Gastrocnemius medialis (tissue), 4 donors: ENCODE measurements at regions not wholly inside any gene's neighbourhood (a gene's known extent, or its start where the extent isn't known, plus 50 kb on each side); places are given as distances from the start of the nearest gene placed in this dataset.
"Not testable (repeated sequence)": the region's sequence is repeated elsewhere in the genome, so short reads cannot be mapped to it uniquely, and the experiment has no call there.

ENCODE experiments used
- ATAC-seq, 2 donors: fragments of 150-250 bp; one replicate each; pipeline ENCODE4 v1.9.1; 2016
- DNase-seq, 2 donors: peaks; one replicate each; pipeline ENCODE4 v3.0.0-alpha.2; 2019
- H3K27ac ChIP-seq, 4 donors: fragments of 200-600 bp; sonication (generic); 1 replicate in 1 of 4; 2 replicates in 3 of 4; pipeline ENCODE4 v1.5.1; 2016 to 2018; ENCODE audit warnings: mild to moderate bottlenecking in 2 of 4, moderate library complexity in 1 of 4
- H3K27me3 ChIP-seq, 3 donors: fragments of 200-600 bp; sonication (generic) in 2 of 3; 1 replicate in 1 of 3; 2 replicates in 2 of 3; pipeline versions ENCODE4 v1.5.1 to v1.6.0; 2016 to 2019; ENCODE audit warnings: mild to moderate bottlenecking in 1 of 3, moderate library complexity in 1 of 3
- H3K36me3 ChIP-seq, 2 donors: fragments of 200-600 bp; sonication (generic) in 1 of 2; one replicate each; pipeline ENCODE4 v1.5.1; 2017 to 2018
- H3K4me1 ChIP-seq, 2 donors: fragments of 200-600 bp; sonication (generic) in 1 of 2; one replicate each; pipeline ENCODE4 v1.5.1; 2016 to 2017; ENCODE audit warnings: mild to moderate bottlenecking in 2 of 2
- H3K4me3 ChIP-seq, 4 donors: fragments of 200-600 bp; sonication (generic) in 3 of 4; 1 replicate in 1 of 4; 2 replicates in 3 of 4; pipeline ENCODE4 v1.5.1; 2016 to 2019; ENCODE audit warnings: mild to moderate bottlenecking in 2 of 4
- H3K9me3 ChIP-seq, 3 donors: fragments of 200-600 bp; sonication (generic) in 2 of 3; 1 replicate in 1 of 3; 2 replicates in 2 of 3; pipeline ENCODE4 v1.5.1; 2016 to 2019
- CTCF ChIP-seq, 5 experiments: fragments of 450-650 bp in 3 of 5; fragments of 200-600 bp in 2 of 5; sonication (generic) in 2 of 5; IDR thresholded peaks in 4 of 5; conservative IDR thresholded peaks in 1 of 5; 1 replicate in 4 of 5; 2 replicates in 1 of 5; pipeline ENCODE4 v1.5.1; 2016 to 2019; ENCODE audit warnings: antibody characterized with exemption in 5 of 5, mild to moderate bottlenecking in 3 of 5, moderate library complexity in 3 of 5
- POLR2A ChIP-seq, 2 donors: fragments of 450-650 bp; IDR thresholded peaks; one replicate each; pipeline ENCODE4 v1.6.1; 2017; ENCODE audit warnings: antibody characterized with exemption in 2 of 2, mild to moderate bottlenecking in 2 of 2, moderate library complexity in 2 of 2
- in situ Hi-C, 4 donors: fragments of 200-750 bp; cut with MboI; loops; one replicate each; pipeline versions ENCODE4 v1.15.0 to v1.8.0; 2017; ENCODE audit warnings: low sequenced_read_pairs in 4 of 4
- intact Hi-C: fragments of 100-400 bp; cut with DNase I; formaldehyde crosslinking; loops from one replicate; pipeline ENCODE4 v1.15.1; 2023; ENCODE audit warnings: low total_unique reads

DNA sequence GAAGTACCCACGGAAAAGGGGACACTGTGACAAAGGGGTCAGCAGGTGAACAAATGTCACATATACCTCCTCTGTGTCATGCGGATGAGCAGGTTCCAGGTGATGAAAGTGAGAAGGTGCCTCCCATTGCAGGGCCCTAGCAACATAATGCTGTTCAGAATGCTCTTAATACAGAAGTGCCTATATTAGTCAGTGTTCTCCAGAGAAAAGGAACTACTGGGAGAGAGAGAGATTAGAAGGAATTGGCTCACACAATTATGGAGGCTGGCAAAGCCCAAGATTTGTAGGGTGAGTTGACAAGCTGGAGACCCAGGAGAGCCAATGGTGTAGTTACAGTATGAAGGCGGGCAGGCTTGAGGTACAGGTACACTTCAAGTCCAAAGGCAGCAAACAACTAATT, 98.1 kb upstream of the CDC42EP3 start:
- no peak for TF ChIP-seq POLR2A (IDR thresholded peaks at IDR 0.05)
- no peak for TF ChIP-seq CTCF (IDR thresholded peaks at IDR 0.05 in 4 of 5, conservative IDR thresholded peaks at IDR 0.05 in 1 of 5)
- H3K36me3 ChIP-seq, result no peaks in the 10 kb centered on the region
- H3K27ac ChIP-seq, result no peak overlapping the region
- ATAC-seq (no peak), DNase-seq (no peak)
- no peaks in the 10 kb centered on the region for H3K27me3 ChIP-seq
- in situ Hi-C loops (no loop called here), intact Hi-C loops (no loop called here)
- H3K9me3 ChIP-seq, result no peaks in the 10 kb centered on the region
- peaks cover 5 to 14% of the 10 kb centered on the region in 2 donors for H3K4me1 ChIP-seq
- H3K4me3 ChIP-seq, result no peak overlapping the region

DNA sequence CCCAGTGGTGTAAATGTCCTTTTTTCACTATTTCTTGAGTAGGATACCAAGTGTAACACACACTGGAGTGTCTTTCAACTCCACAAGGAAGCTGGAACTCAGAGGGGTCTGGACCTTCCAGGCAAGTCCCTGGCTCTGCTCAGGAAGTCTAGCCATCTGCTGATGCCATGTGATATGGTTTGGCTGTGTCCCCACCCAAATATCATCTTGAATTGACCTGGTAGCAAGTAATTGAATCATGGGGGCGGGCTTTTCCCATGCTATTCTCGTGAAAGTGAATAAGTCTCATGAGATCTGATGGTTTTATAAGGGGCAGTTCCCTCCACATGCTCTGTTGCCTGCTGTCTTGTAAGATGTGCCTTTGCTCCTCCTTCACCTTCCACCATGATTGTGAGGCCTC, 99.4 kb upstream of the CDC42EP3 start:
- no peak overlapping the region for H3K4me3 ChIP-seq
- H3K9me3 ChIP-seq, result no peaks in the 10 kb centered on the region
- in situ Hi-C loops (no loop called here), intact Hi-C loops (no loop called here)
- no peaks in the 10 kb centered on the region for H3K27me3 ChIP-seq
- ATAC-seq, result no peak
- TF ChIP-seq CTCF (IDR thresholded peaks at IDR 0.05 in 4 of 5, conservative IDR thresholded peaks at IDR 0.05 in 1 of 5) (no peak), POLR2A (IDR thresholded peaks at IDR 0.05) (no peak)
- peaks cover 5 to 18% of the 10 kb centered on the region in 2 donors for H3K4me1 ChIP-seq
- no peaks in the 10 kb centered on the region for H3K36me3 ChIP-seq
- H3K27ac ChIP-seq, result no peak overlapping the region
- DNase-seq, result no peak

DNA sequence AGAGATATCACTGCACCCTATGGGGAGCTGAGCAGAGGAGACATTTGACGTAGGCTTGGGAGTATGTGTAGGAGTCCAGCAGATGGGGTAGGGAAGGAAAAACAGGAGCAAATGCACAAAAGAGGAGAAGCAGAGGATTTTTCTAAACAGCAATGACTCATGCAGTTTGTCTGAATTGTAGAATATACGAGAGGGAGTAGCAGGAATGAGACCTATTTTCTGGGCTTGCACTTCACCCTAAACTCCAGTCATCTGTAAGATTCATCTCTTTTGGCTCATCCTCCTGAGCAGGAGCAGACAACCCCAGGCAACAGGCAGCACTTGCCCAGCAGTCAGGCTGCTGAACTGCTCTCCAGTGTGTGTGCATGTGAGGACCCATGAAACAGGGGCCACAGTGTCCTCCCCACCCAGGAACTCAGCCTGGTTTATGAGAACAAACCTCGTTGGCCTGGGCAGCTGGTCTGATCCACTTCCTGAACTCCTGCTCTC, 100.2 kb upstream of the CDC42EP3 start:
- no peak for ATAC-seq
- Histone ChIP-seq H3K36me3 (no peaks in the 10 kb centered on the region), H3K4me3 (no peak overlapping the region), H3K27ac (no peak overlapping the region), H3K9me3 (no peaks in the 10 kb centered on the region), H3K4me1 (peaks cover 5 to 20% of the 10 kb centered on the region in 2 donors), H3K27me3 (no peaks in the 10 kb centered on the region)
- in situ Hi-C loops (no loop called here), intact Hi-C loops (no loop called here)
- no peak for TF ChIP-seq POLR2A (IDR thresholded peaks at IDR 0.05)
- TF ChIP-seq CTCF (IDR thresholded peaks at IDR 0.05 in 4 of 5, conservative IDR thresholded peaks at IDR 0.05 in 1 of 5), result no peak
- DNase-seq, result no peak

DNA sequence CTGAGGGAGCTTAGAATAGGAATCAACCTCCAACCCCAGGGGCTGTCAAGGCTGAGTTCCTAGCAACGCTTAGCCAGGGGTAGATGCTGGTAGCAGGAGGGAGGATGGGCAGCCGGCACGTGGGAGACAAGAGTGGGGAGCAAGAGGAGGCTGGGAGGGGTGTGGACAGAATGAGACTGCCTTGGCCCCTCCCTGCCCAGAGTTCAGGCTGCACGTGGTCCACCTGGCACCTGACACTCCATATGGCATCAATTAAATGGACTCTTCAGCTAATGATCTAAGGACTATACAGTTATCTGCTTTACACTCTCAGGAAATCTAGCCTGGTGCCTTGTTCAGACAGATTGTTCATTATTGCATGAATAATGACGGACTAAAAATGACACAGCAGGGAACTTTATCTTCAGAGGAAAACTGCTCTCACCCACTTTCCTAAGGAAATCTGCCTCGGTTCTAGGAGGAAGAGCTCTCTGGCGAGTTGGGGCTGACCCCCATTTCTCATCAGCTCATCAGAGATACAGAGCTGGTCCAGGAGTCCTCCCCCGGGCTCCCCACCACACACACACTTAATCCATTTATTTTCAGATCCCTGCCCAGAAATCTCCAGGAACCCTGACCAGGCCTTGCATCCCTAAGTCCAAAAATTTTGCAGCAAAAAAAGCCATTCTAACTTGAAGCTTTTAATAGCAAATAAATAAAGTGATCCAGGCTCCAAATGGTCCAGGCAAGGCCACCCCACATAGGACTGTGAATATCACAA, 102.1 kb upstream of the CDC42EP3 start:
- H3K27me3 ChIP-seq, result no peaks in the 10 kb centered on the region
- no peaks in the 10 kb centered on the region for H3K9me3 ChIP-seq
- DNase-seq, result no peak
- H3K4me3 ChIP-seq, result no peak overlapping the region
- peaks cover under 1 to 9% of the 10 kb centered on the region in 2 donors for H3K4me1 ChIP-seq
- H3K27ac ChIP-seq, result no peak overlapping the region
- TF ChIP-seq CTCF (IDR thresholded peaks at IDR 0.05 in 4 of 5, conservative IDR thresholded peaks at IDR 0.05 in 1 of 5) (no peak), POLR2A (IDR thresholded peaks at IDR 0.05) (no peak)
- ATAC-seq, result no peak
- in situ Hi-C loops, result no loop called here
- no peaks in the 10 kb centered on the region for H3K36me3 ChIP-seq
- intact Hi-C loops, result no loop called here

DNA sequence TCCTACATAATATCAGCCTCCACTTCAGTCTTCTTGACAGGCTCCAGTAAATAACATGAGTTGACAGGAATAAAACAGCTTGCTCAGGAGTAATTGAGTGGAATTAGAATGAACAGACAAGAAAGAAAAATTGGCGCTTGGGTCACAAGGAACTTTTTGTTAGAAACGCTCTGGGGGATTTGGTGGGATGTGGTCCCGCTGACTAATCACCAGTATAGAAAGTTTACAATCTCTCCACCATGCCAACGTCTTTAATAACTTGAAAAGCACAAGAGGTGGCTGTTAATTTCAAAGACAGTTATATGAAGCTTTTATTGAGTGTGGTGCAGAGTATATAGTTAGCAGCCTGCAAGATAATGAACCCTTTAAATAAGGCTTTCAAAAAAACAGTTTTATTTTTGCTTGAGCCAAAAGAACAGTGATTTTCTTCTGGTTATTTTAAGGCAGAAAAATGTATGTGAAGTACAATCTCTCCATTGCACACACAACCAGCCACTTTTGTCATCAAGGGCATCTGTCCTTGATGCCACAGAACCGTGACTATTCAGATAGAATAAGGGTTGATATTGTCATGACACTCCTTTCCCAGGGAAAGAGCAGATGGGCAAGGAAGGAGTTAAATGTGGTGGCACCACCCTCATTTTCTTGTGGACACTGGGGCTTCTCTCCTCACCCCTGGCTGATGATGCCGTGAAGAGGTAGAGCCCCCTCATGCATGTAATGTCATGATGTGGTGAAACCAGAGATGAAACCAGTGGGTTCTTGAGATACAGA, 102.9 kb upstream of the CDC42EP3 start:
- H3K36me3 ChIP-seq, H3K4me3 ChIP-seq, H3K27me3 ChIP-seq, DNase-seq, intact Hi-C loops, H3K27ac ChIP-seq, ATAC-seq, H3K4me1 ChIP-seq, in situ Hi-C loops, H3K9me3 ChIP-seq: not testable (repeated sequence)
